Activated CD8-positive, alpha-beta T cell treated with anti-CD3 and anti-CD28 coated beads for 36 hours (primary cell): ENCODE measurements at regions not wholly inside any gene's neighbourhood (a gene's known extent, or its start where the extent isn't known, plus 50 kb on each side); places are given as distances from the start of the nearest gene placed in this dataset.
"Not testable (repeated sequence)": the region's sequence is repeated elsewhere in the genome, so short reads cannot be mapped to it uniquely, and the experiment has no call there.

ENCODE experiments used
- ATAC-seq: fragments of 200-7000 bp; cut with Tn5 transposase; one replicate; pipeline ENCODE4 v1.10.0; 2021; ENCODE audit warnings: mild to moderate bottlenecking, moderate library complexity
- CTCF ChIA-PET: fragments of 350-600 bp; sonication (Branson Sonifier 250); formaldehyde crosslinking; loops from one replicate; lab custom pipeline; 2021; ENCODE audit warnings: antibody characterized with exemption; lab: Charles Lee
- POLR2A ChIA-PET: fragments of 350-600 bp; sonication (Branson Sonifier 250); formaldehyde crosslinking; loops from one replicate; lab custom pipeline; 2021; ENCODE audit warnings: antibody characterized with exemption; lab: Charles Lee
- DNase-seq: peaks from one replicate; pipeline ENCODE4 v3.0.0-alpha.2; 2020
- H3K27ac Mint-ChIP-seq: one replicate; pipeline ENCODE4 v1.8.0; 2021; ENCODE audit warnings: mild to moderate bottlenecking, mixed read lengths
- H3K27me3 Mint-ChIP-seq: one replicate; pipeline ENCODE4 v1.8.0; 2021; ENCODE audit warnings: mixed read lengths
- H3K36me3 Mint-ChIP-seq: one replicate; pipeline ENCODE4 v1.8.0; 2021; ENCODE audit warnings: low read depth, mixed read lengths
- H3K4me1 Mint-ChIP-seq: one replicate; pipeline ENCODE4 v1.8.0; 2021; ENCODE audit warnings: low read depth, mixed read lengths
- H3K4me3 Mint-ChIP-seq: one replicate; pipeline ENCODE4 v1.8.0; 2021; ENCODE audit warnings: mild to moderate bottlenecking, moderate library complexity, mixed read lengths
- H3K9me3 Mint-ChIP-seq: one replicate; pipeline ENCODE4 v1.8.0; 2021; ENCODE audit warnings: mixed read lengths
- intact Hi-C: fragments of 100-400 bp; cut with micrococcal nuclease; formaldehyde crosslinking; loops from one replicate; pipeline ENCODE4 v1.10.0; 2022
- TF ChIP-seq, protein P1 (sequence below): fragments of 200-600 bp; IDR thresholded peaks from one replicate; pipeline ENCODE4 v1.8.0; 2022; ENCODE audit warnings: antibody characterized with exemption, mild to moderate bottlenecking

DNA sequence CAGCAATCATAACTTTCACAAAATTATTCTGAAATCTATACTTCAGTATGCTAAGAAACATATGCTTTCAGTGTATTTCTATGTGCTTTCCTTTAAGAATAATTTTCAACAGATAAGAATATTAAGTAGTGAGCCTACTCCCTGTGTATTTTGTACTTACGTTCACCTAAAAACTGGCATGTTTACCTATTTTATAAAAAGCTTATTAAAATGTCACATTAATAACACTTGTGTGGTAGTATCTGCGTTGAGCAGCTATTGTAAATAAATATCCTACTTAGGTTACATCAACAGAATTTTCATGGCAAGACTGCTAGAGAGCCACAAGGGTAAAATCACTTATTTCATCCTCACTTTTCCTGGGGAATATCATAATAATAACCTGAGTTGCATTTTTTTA, 113.4 kb upstream of the SLITRK5 start:
- no peaks in the 10 kb centered on the region for H3K36me3 Mint-ChIP-seq
- TF ChIP-seq, protein P1, sequence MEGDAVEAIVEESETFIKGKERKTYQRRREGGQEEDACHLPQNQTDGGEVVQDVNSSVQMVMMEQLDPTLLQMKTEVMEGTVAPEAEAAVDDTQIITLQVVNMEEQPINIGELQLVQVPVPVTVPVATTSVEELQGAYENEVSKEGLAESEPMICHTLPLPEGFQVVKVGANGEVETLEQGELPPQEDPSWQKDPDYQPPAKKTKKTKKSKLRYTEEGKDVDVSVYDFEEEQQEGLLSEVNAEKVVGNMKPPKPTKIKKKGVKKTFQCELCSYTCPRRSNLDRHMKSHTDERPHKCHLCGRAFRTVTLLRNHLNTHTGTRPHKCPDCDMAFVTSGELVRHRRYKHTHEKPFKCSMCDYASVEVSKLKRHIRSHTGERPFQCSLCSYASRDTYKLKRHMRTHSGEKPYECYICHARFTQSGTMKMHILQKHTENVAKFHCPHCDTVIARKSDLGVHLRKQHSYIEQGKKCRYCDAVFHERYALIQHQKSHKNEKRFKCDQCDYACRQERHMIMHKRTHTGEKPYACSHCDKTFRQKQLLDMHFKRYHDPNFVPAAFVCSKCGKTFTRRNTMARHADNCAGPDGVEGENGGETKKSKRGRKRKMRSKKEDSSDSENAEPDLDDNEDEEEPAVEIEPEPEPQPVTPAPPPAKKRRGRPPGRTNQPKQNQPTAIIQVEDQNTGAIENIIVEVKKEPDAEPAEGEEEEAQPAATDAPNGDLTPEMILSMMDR = no peak
- no peak for DNase-seq
- H3K4me1 Mint-ChIP-seq = no peaks in the 10 kb centered on the region
- no peak overlapping the region for H3K27ac Mint-ChIP-seq
- ChIA-PET POLR2A (no interaction called here), CTCF (no interaction called here)
- H3K4me3 Mint-ChIP-seq = no peak overlapping the region
- H3K27me3 Mint-ChIP-seq = no peaks in the 10 kb centered on the region
- intact Hi-C loops = no loop called here
- ATAC-seq = no peak
- peaks cover 4% of the 10 kb centered on the region for H3K9me3 Mint-ChIP-seq

DNA sequence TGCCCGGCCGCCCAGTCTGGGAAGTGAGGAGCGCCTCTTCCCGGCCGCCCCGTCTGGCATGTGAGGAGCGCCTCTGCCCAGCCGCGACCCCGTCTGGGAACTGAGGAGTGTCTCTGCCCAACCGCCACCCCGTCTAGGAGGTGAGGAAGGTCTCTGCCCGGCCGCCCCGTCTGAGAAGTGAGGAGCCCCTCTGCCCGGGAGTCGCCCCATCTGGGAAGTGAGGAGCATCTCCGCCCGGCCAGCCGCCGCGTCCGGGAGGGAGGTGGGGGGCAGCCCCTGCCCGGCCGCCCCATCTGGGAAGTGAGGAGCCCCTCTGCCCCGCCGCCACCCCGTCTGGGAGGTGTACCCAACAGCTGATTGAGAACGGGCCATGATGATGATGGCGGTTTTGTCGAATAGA, 109.6 kb upstream of the SLITRK5 start:
- H3K9me3 Mint-ChIP-seq, H3K4me1 Mint-ChIP-seq, intact Hi-C loops, H3K27ac Mint-ChIP-seq, CTCF ChIA-PET, H3K4me3 Mint-ChIP-seq, DNase-seq, POLR2A ChIA-PET, H3K36me3 Mint-ChIP-seq, H3K27me3 Mint-ChIP-seq, ATAC-seq: not testable (repeated sequence)

DNA sequence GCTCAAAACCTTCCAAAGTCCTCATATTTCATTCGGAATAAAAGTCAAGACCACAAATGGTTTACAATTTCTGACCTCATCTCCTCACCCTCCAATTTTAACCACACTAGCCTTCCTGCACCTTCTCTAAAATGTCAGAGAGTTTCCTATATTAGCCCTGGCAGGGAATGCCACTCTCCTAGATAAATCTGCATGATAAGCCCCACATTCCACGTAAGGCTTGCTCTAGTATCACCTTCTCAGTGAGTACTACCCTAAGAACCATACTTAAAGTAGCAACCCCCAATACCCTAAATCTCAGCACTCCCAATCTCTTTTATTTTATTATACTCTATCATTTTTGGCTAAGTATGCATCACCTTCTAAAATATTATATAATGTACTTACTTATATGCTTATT, 100.5 kb upstream of the SLITRK5 start:
- Mint-ChIP-seq H3K4me1 (no peaks in the 10 kb centered on the region), H3K27ac (no peak overlapping the region), H3K9me3 (peaks cover 1% of the 10 kb centered on the region), H3K27me3 (no peaks in the 10 kb centered on the region), H3K36me3 (no peaks in the 10 kb centered on the region), H3K4me3 (no peak overlapping the region)
- ATAC-seq (no peak), DNase-seq (no peak)
- CTCF ChIA-PET = no interaction called here
- TF ChIP-seq, protein P1 = no peak
- POLR2A ChIA-PET = no interaction called here
- intact Hi-C loops = no loop called here

DNA sequence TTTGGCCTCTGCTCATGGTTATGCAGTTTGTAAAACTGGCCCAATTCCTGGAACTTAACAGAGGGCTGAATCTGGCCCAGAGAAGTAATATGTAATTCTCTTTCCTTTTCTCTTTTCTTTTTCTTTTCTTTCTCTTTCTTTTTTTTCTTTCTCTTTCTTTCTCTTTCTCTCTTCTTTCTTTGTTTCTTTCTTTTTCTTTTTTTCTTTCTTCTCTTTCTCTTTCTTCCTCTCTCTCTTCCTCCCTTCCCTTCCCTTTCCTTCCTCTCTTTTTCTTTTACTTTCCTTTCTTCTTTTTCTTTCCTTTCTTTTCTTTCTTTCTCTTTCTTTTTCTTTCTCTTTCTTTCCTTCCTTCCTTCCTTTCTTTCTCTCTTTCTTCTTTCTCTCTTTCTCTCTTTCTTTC, 88.8 kb upstream of the SLITRK5 start:
- ATAC-seq = no peak
- intact Hi-C loops = no loop called here
- no peaks in the 10 kb centered on the region for H3K36me3 Mint-ChIP-seq
- TF ChIP-seq, protein P1 = no peak
- peaks cover 6% of the 10 kb centered on the region for H3K9me3 Mint-ChIP-seq
- POLR2A ChIA-PET = no interaction called here
- CTCF ChIA-PET = no interaction called here
- DNase-seq = no peak
- no peak overlapping the region for H3K27ac Mint-ChIP-seq
- no peak overlapping the region for H3K4me3 Mint-ChIP-seq
- H3K27me3 Mint-ChIP-seq = no peaks in the 10 kb centered on the region
- no peaks in the 10 kb centered on the region for H3K4me1 Mint-ChIP-seq

DNA sequence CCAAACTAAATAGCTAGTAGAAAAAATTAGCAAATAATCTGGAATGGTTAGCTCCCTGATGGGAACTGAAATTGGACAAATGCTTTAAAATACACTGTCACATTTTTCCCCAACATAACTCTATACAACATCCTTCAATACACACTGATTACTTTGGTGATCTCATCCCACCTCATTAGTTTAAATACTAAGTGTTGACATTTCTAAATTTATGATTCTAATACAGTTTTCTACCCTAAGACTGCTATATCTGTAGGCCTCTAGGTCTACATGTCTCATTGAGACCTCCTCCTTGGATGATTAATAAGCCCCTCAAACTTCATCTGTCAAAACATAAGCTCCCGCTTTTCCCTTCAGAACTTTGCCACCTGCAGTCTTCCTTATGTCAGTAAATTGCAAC, 80.7 kb upstream of the SLITRK5 start:
- intact Hi-C loops = no loop called here
- CTCF ChIA-PET = no interaction called here
- TF ChIP-seq, protein P1 = no peak

DNA sequence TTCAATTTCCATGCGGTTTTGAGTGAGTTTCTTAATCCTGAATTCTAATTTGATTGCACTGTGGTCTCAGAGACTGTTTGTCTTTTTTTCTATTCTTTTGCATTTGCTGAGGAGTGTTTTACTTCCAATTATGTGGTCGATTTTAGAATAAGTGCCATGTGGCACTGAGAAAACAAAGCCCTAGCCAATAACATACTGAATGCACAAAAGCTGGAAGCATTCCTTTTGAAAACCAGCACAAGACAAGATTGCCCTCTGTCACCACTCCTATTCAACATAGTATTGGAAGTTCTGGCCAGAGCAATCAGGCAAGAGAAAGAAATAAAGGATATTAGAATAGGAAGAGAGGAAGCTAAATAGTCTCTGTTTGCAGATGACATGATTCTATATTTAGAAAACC, 66.7 kb upstream of the SLITRK5 start:
- H3K36me3 Mint-ChIP-seq, POLR2A ChIA-PET, DNase-seq, ATAC-seq, H3K4me3 Mint-ChIP-seq, intact Hi-C loops, CTCF ChIA-PET, H3K27me3 Mint-ChIP-seq, H3K9me3 Mint-ChIP-seq, H3K27ac Mint-ChIP-seq, H3K4me1 Mint-ChIP-seq: not testable (repeated sequence)

More for the DNA sequence above, 80.7 kb upstream of the SLITRK5 start:
- DNase-seq = no peak
- no peaks in the 10 kb centered on the region for H3K27me3 Mint-ChIP-seq
- H3K4me1 Mint-ChIP-seq = no peaks in the 10 kb centered on the region
- POLR2A ChIA-PET = no interaction called here
- peaks cover 10% of the 10 kb centered on the region for H3K9me3 Mint-ChIP-seq
- no peak for ATAC-seq
- no peak overlapping the region for H3K4me3 Mint-ChIP-seq
- no peak overlapping the region for H3K27ac Mint-ChIP-seq
- no peaks in the 10 kb centered on the region for H3K36me3 Mint-ChIP-seq
